Trophoblast cell (in vitro differentiated cells and primary cell): ENCODE measurements at regions not wholly inside any gene's neighbourhood (a gene's known extent, or its start where the extent isn't known, plus 50 kb on each side); places are given as distances from the start of the nearest gene placed in this dataset.

ENCODE experiments used
- DNase-seq, 2 donors: peaks; one replicate each; pipeline ENCODE4 v3.0.0-alpha.2; 2016
- H2AFZ ChIP-seq: 2 replicates; pipeline ENCODE4 v1.6.1; 2013; ENCODE audit warnings: low read length, moderate library complexity, mild to moderate bottlenecking; ENCODE audit not compliant: insufficient read depth, poor library complexity
- H2AK5ac ChIP-seq: 2 replicates; pipeline ENCODE4 v1.6.1; 2013; ENCODE audit warnings: mild to moderate bottlenecking, low read length
- H2BK120ac ChIP-seq: 2 replicates; pipeline ENCODE4 v1.6.1; 2013; ENCODE audit warnings: low read length, mild to moderate bottlenecking, moderate library complexity; ENCODE audit not compliant: insufficient read depth, poor library complexity
- H2BK12ac ChIP-seq: 2 replicates; pipeline ENCODE4 v1.6.1; 2013; ENCODE audit warnings: mild to moderate bottlenecking, low read length, moderate library complexity
- H2BK5ac ChIP-seq: 2 replicates; pipeline ENCODE4 v1.6.1; 2013; ENCODE audit warnings: low read length, low read depth, moderate library complexity, mild to moderate bottlenecking; ENCODE audit not compliant: poor library complexity
- H3K14ac ChIP-seq: 2 replicates; pipeline ENCODE4 v1.6.1; 2013; ENCODE audit warnings: mild to moderate bottlenecking, low read length
- H3K18ac ChIP-seq: 2 replicates; pipeline ENCODE4 v1.6.1; 2013; ENCODE audit warnings: mild to moderate bottlenecking, low read length
- H3K23ac ChIP-seq: 2 replicates; pipeline ENCODE4 v1.6.1; 2013; ENCODE audit warnings: low read length
- H3K27ac ChIP-seq: 2 replicates; pipeline ENCODE4 v1.5.1; 2013; ENCODE audit warnings: low read depth, mild to moderate bottlenecking, inconsistent platforms, low read length, moderate library complexity
- H3K27me3 ChIP-seq: 2 replicates; pipeline ENCODE4 v1.6.1; 2013; ENCODE audit warnings: inconsistent platforms, mild to moderate bottlenecking, low read length, moderate library complexity; ENCODE audit not compliant: insufficient read depth
- H3K36me3 ChIP-seq, 2 experiments: 1 replicate in 1 of 2; 2 replicates in 1 of 2; pipeline ENCODE4 v1.6.1; 2013; ENCODE audit warnings: low read length in 2 of 2, mild to moderate bottlenecking in 2 of 2, moderate library complexity in 1 of 2; ENCODE audit not compliant: insufficient read depth in 2 of 2, control insufficient read depth in 1 of 2
- H3K4ac ChIP-seq: 2 replicates; pipeline ENCODE4 v1.6.1; 2013; ENCODE audit warnings: low read depth, mild to moderate bottlenecking, low read length, moderate library complexity
- H3K4me1 ChIP-seq, 2 experiments: 1 replicate in 1 of 2; 2 replicates in 1 of 2; pipeline ENCODE4 v1.6.1; 2013; ENCODE audit warnings: low read length in 2 of 2, mild to moderate bottlenecking in 2 of 2, moderate library complexity in 1 of 2; ENCODE audit not compliant: insufficient read depth in 2 of 2, control insufficient read depth in 1 of 2
- H3K4me2 ChIP-seq: 2 replicates; pipeline ENCODE4 v1.6.1; 2013; ENCODE audit warnings: inconsistent platforms, mild to moderate bottlenecking, low read length, moderate library complexity
- H3K4me3 ChIP-seq: 2 replicates; pipeline ENCODE4 v1.5.1; 2013; ENCODE audit warnings: mild to moderate bottlenecking, low read depth, low read length, inconsistent platforms
- H3K79me1 ChIP-seq: one replicate; pipeline ENCODE4 v1.6.1; 2013; ENCODE audit warnings: low read length
- H3K79me2 ChIP-seq: 2 replicates; pipeline ENCODE4 v1.6.1; 2013; ENCODE audit warnings: low read length, mild to moderate bottlenecking; ENCODE audit not compliant: control insufficient read depth, insufficient read depth, poor library complexity
- H3K9ac ChIP-seq: 2 replicates; pipeline ENCODE4 v1.6.1; 2013; ENCODE audit warnings: mild to moderate bottlenecking, low read length
- H3K9me3 ChIP-seq: 2 replicates; pipeline ENCODE4 v1.6.1; 2013; ENCODE audit warnings: low read depth, mild to moderate bottlenecking, control low read depth, inconsistent platforms, low read length; ENCODE audit not compliant: insufficient read depth
- H4K12ac ChIP-seq: 2 replicates; pipeline ENCODE4 v1.6.1; 2013; ENCODE audit warnings: low read depth, mild to moderate bottlenecking, low read length, moderate library complexity
- H4K8ac ChIP-seq: 2 replicates; pipeline ENCODE4 v1.6.1; 2013; ENCODE audit warnings: low read depth, mild to moderate bottlenecking, low read length, moderate library complexity
- H4K91ac ChIP-seq: one replicate; pipeline ENCODE4 v1.6.1; 2013; ENCODE audit warnings: low read depth, mild to moderate bottlenecking, low read length, moderate library complexity
- WGBS: extraction: QIAGEN DNeasy Blood & Tissue Kit; methylation state at CpG from one replicate; pipeline ENCODE4 v1.1.7; 2013; ENCODE audit warnings: missing lambda C conversion rate; ENCODE audit not compliant: insufficient read length, insufficient coverage; ENCODE audit errors: extremely low coverage; 5-methylcytosine and 5-hydroxymethylcytosine counted together

GRCh38 chr12:132428936-132429601 is 60.9 kb upstream of the FBRSL1 start:
- Histone ChIP-seq H3K23ac (no peak overlapping the region), H4K8ac (no peak overlapping the region), H3K27me3 (peaks cover 14% of the 10 kb centered on the region), H3K9me3 (peaks cover 23% of the 10 kb centered on the region), H2BK12ac (no peak overlapping the region), H2BK5ac (no peak overlapping the region), H3K36me3 (no peaks in the 10 kb centered on the region), H2AFZ (no peak overlapping the region), H3K4me1 (no peaks in the 10 kb centered on the region), H2BK120ac (no peak overlapping the region), H3K4me2 (no peak overlapping the region), H3K9ac (no peak overlapping the region), H3K18ac (no peak overlapping the region), H3K14ac (no peak overlapping the region), H4K12ac (no peak overlapping the region), H2AK5ac (no peak overlapping the region), H3K79me2 (no peaks in the 10 kb centered on the region), H4K91ac (no peak overlapping the region), H3K4ac (no peak overlapping the region), H3K4me3 (no peak overlapping the region), H3K27ac (no peak overlapping the region), H3K79me1 (no peaks in the 10 kb centered on the region)
- no CpG with 5 or more reads among the region's 23 CpGs for WGBS
- no peak for DNase-seq

DNA sequence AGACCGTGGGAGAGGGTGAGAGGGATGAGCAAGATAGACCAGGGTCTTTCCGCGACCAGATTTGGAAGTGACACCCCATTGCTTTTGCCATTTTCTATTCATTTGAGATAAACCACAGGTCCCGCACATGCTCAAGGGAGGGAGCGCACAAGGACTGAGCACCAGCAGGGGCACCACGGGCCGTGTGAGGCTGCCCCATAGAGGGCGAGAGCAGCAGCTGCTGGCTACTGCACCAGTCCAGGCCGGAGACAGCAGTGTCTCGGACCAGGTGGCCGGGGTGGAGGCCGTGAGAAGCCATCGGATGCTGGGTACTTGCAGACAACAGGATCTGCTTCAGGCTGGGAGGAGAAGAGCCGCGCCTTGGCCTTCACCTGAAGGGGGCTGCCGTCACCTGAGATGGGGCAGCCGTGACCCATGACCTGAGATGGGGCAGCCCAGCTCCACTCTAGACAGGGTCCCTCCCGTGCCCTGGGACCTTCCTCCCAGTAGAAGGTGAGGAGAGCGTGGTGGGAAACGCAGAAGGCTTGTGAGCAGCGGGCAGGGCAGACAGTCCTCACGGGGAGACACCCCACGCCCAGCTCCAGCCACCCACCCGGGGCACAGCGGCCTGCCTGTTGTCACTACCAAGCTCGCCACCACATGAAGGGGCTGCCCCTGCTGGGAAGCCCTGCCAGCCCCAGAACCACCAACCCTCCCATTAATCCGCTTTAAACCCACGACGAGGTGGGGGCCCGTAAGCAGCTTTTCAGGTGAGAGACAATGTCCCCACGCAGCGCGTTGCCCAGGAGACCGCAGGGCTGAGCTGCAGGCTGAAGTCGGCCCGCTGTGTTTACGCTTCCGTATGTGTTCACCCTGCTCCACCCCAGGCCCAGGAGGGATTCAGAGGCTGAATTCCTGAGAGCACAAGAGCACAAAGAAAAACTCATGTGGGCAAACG is 61.7 kb upstream of the FBRSL1 start:
- H3K14ac ChIP-seq: no peak overlapping the region
- no peak overlapping the region for H3K27ac ChIP-seq
- H3K4ac ChIP-seq: no peak overlapping the region
- no peak overlapping the region for H2BK12ac ChIP-seq
- no peak for DNase-seq
- no peak overlapping the region for H4K8ac ChIP-seq
- peaks cover 14% of the 10 kb centered on the region for H3K27me3 ChIP-seq
- H4K12ac ChIP-seq: no peak overlapping the region
- H2BK120ac ChIP-seq: no peak overlapping the region
- H2BK5ac ChIP-seq: no peak overlapping the region
- no peaks in the 10 kb centered on the region for H3K4me1 ChIP-seq
- no peak overlapping the region for H3K18ac ChIP-seq
- H3K79me2 ChIP-seq: no peaks in the 10 kb centered on the region
- no peaks in the 10 kb centered on the region for H3K36me3 ChIP-seq
- no peak overlapping the region for H4K91ac ChIP-seq
- peaks cover 23% of the 10 kb centered on the region for H3K9me3 ChIP-seq
- no peak overlapping the region for H2AK5ac ChIP-seq
- H3K9ac ChIP-seq: no peak overlapping the region
- no peak overlapping the region for H2AFZ ChIP-seq
- H3K23ac ChIP-seq: no peak overlapping the region
- H3K4me3 ChIP-seq: no peak overlapping the region
- H3K79me1 ChIP-seq: no peaks in the 10 kb centered on the region
- no peak overlapping the region for H3K4me2 ChIP-seq
- WGBS: no CpG with 5 or more reads among the region's 39 CpGs

- no peak overlapping the region for H4K12ac ChIP-seq
- no peak overlapping the region for H3K4me3 ChIP-seq
- no peak for DNase-seq
- no CpG with 5 or more reads among the region's 20 CpGs for WGBS
- no peaks in the 10 kb centered on the region for H3K79me2 ChIP-seq
- H3K9me3 ChIP-seq: peaks cover 22% of the 10 kb centered on the region
- no peak overlapping the region for H3K18ac ChIP-seq
- no peak overlapping the region for H4K91ac ChIP-seq
- no peak overlapping the region for H2AFZ ChIP-seq
- H3K27ac ChIP-seq: no peak overlapping the region
- H3K23ac ChIP-seq: no peak overlapping the region
- H3K4ac ChIP-seq: no peak overlapping the region
- H3K27me3 ChIP-seq: peaks cover 14% of the 10 kb centered on the region
- no peak overlapping the region for H2BK5ac ChIP-seq
- H3K4me2 ChIP-seq: no peak overlapping the region
- no peaks in the 10 kb centered on the region for H3K36me3 ChIP-seq
- H3K9ac ChIP-seq: no peak overlapping the region
- no peak overlapping the region for H2BK12ac ChIP-seq
- H3K79me1 ChIP-seq: no peaks in the 10 kb centered on the region
- H3K14ac ChIP-seq: no peak overlapping the region
- no peak overlapping the region for H2AK5ac ChIP-seq
- no peak overlapping the region for H2BK120ac ChIP-seq
- H3K4me1 ChIP-seq: no peaks in the 10 kb centered on the region
- H4K8ac ChIP-seq: no peak overlapping the region
These were observed 62.7 kb upstream of the FBRSL1 start for GRCh38 chr12:132427174-132427768.

DNA sequence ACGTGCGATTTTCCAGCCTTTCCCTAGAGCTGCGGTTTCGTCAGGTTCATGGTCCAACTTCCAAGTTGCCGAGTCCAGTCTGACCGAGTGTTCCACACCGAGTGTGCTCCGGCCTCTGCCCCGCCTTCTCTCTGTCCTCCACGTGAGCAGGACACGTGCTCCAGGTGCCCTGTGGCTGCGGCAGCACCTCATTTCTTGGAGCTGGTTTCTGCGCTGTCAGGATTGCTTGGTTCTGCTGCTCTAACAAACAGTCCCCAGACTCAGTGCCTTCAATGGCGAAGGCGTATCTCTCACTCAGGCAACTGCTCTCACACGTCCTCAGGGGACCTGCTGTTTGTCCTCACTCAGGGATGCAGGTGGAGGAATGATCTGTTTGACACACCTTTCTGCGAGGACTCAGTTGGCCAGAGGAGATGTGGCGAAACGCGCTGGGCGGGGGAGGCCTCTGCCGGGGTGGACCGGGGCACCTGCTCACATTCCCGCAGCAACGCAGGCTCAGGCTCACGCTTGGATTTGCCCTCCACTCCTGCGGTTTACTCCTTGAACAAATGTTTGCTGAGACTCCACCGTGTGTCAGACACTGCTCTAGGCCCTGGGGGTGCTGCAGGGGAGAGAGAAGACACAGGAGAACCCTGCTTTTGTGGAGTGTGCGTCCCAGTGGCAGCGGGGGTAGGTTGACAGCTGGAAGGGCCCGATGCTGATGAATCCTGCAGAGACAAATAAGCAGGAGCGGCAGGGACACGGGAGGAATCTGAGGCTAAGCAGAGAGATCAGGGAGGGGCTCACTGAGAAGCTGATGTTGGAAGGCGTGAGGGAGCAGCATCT is 63.4 kb upstream of the FBRSL1 start:
- Histone ChIP-seq H2BK5ac (no peak overlapping the region), H3K79me2 (no peaks in the 10 kb centered on the region), H3K4me3 (peak overlapping the region; percentile 18), H4K8ac (no peak overlapping the region), H3K9me3 (peaks cover 22% of the 10 kb centered on the region), H3K27ac (no peak overlapping the region), H3K36me3 (no peaks in the 10 kb centered on the region), H3K4ac (no peak overlapping the region), H2AFZ (no peak overlapping the region), H3K23ac (no peak overlapping the region), H3K27me3 (peaks cover 16% of the 10 kb centered on the region), H2BK120ac (no peak overlapping the region), H3K14ac (no peak overlapping the region), H2BK12ac (no peak overlapping the region), H3K18ac (no peak overlapping the region), H4K91ac (no peak overlapping the region), H2AK5ac (no peak overlapping the region), H4K12ac (no peak overlapping the region), H3K9ac (no peak overlapping the region), H3K4me1 (no peaks in the 10 kb centered on the region), H3K4me2 (no peak overlapping the region), H3K79me1 (no peaks in the 10 kb centered on the region)
- no peak for DNase-seq
- no CpG with 5 or more reads among the region's 34 CpGs for WGBS
